Tibial nerve (tissue), 4 donors: ENCODE measurements at regions not wholly inside any gene's neighbourhood (a gene's known extent, or its start where the extent isn't known, plus 50 kb on each side); places are given as distances from the start of the nearest gene placed in this dataset.

Source experiments
- CTCF ChIP-seq, 5 experiments: fragments of 200-600 bp in 3 of 5; fragments of 450-650 bp in 2 of 5; sonication (generic) in 3 of 5; IDR thresholded peaks; one replicate each; pipeline ENCODE4 v1.5.1; 2016 to 2019; ENCODE audit warnings: antibody characterized with exemption in 5 of 5, mild to moderate bottlenecking in 3 of 5, moderate library complexity in 2 of 5
- EP300 ChIP-seq, 2 donors: sonication (generic); formaldehyde crosslinking; IDR thresholded peaks; one replicate each; pipeline ENCODE4 v1.6.1; 2017; ENCODE audit warnings: antibody characterized with exemption in 2 of 2, mild to moderate bottlenecking in 1 of 2
- POLR2A ChIP-seq, 2 donors: fragments of 450-650 bp; IDR thresholded peaks; one replicate each; pipeline ENCODE4 v1.6.1; 2017; ENCODE audit warnings: antibody characterized with exemption in 2 of 2, mild to moderate bottlenecking in 2 of 2, moderate library complexity in 2 of 2

- TF ChIP-seq CTCF (IDR thresholded peaks at IDR 0.05) (no peak), POLR2A (IDR thresholded peaks at IDR 0.05) (no peak), EP300 (IDR thresholded peaks at IDR 0.05) (no peak)
Measured at GRCh38 chr19:31445406-31445805, 96.2 kb upstream of the TSHZ3 start.
